GM19025 (cell line): ENCODE measurements at regions not wholly inside any gene's neighbourhood (a gene's known extent, or its start where the extent isn't known, plus 50 kb on each side); places are given as distances from the start of the nearest gene placed in this dataset.

Experiments used
- ATAC-seq: cut with Tn5 transposase; IDR thresholded peaks from one replicate; pipeline ENCODE4 v1.9.1; 2021; ENCODE audit warnings: mild to moderate bottlenecking, low read depth, moderate library complexity; ENCODE audit not compliant: unreplicated experiment

- ATAC-seq: no peak
Observed at GRCh38 chr2:47620770-47621437, 50.1 kb upstream of the KCNK12 start.
